IPS-NIHi7 (cell line): ENCODE measurements at regions not wholly inside any gene's neighbourhood (a gene's known extent, or its start where the extent isn't known, plus 50 kb on each side); places are given as distances from the start of the nearest gene placed in this dataset.
A peak's percentile ranks its signal among the peaks of the same experiment; 100 is the strongest.
"Not testable (repeated sequence)": the region's sequence is repeated elsewhere in the genome, so short reads cannot be mapped to it uniquely, and the experiment has no call there.

ENCODE experiments used
- DNase-seq: peaks from one replicate; pipeline ENCODE4 v3.0.0; 2012; ENCODE audit warnings: mixed read lengths; ENCODE audit errors: extremely low spot score

DNA sequence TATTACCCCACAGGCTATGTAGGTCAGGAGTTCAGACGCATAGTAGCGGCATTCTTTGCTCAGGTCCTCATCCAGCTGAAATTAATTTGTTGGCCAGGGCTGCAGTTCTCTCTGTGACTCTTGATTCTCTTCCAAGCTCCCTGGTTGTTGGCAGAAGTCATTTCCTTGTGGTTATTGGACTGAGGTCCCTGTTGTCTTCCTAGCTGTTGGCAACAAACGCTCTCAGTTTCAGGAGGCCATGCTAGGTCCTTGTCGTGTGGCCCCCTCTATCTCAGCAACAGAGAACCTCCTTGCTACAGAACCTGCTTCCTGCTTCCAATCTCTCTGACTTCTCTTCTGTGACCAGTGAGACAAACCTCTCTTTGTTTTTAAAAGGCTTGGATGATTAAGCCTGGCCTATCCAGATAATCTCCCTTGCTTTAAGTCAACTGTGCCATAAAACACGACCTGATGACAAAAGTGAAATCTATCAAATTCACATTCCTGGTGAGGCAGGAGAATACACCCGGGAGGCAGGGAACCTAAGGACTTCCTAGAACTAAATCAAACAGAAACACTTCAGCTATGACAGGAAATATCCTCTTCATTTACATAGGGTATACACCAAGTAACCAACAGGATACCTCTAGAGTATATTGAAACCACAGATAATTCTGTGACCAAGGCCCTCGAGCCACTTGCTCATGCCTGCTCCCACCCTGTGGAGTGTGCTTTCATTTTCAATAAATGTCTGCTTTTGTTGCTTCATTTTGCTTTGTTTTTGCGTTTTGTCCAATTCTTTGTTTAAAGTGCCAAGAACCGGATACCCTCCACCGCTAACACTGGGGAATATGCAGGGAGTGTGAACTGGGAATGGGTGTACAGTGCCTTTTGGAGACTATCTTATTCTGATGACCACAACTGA, 196.0 kb downstream of the BTBD3 start:
- DNase-seq, result no peak

DNA sequence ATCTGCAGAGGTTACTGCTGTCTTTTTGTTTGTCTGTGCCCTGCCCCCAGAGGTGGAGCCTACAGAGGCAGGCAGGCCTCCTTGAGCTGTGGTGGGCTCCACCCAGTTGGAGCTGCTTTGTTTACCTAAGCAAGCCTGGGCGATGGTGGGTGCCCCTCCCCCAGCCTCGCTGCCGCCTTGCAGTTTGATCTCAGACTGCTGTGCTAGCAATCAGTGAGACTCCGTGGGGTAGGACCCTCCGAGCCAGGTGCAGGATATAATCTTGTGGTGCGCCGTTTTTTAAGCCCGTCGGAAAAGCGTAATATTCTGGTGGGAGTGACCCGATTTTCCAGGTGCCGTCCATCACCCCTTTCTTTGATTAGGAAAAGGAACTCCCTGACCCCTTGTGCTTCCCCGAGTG, 211.4 kb downstream of the BTBD3 start:
- DNase-seq, result not testable (repeated sequence)

DNA sequence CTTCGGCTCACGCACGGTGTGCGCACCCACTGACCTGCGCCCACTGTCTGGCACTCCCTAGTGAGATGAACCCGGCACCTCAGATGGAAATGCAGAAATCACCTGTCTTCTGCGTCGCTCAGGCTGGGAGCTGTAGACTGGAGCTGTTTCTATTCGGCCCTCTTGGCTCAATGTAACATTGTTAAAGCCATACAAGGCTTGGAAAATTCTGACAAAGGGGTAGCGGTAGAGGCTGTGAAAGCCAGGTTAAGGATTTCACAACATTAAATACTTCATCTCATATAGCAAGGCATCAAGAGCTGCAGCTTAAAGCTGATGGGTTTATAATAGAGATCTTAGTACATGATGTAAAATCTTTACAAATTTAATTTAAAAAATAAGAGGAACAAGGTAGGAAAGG, 211.8 kb downstream of the BTBD3 start:
- not testable (repeated sequence) for DNase-seq

DNA sequence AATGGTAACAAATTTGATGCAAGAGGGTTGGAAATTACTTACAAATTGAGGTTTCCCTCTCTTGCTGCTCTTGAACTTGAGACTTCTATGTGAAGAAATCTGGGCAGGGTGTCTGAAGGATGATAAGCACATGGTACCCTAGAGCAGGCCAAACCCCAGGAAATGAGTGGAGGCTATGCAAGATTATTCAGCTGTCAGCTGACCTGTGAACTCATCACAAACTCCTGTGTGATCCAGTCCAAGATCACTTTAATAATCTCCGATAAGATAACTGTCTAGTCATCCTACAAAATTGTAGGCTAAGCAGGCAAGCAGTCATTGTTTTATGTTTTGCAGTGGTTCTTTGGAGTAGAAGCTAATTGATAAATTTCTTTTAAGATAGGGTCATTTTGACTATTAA, 213.1 kb downstream of the BTBD3 start:
- no peak for DNase-seq

DNA sequence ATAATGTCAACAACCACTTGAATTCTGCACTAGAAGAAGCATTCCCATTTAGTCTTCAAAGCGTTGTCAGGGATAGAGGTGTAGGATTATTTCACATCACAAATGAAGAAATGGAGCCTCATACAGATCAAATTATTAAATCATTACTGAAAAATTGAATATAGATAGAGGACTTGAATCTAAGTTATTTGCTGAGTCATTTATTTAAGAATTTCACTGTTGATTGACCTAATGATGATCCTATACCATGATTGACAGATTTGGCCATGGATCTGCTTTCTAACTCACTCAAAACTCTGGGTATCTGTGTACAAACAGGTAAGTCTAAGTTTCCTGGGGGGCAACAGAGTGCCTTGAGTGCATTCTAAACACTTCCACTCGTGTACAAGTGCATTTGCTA, 215.9 kb downstream of the BTBD3 start:
- no peak for DNase-seq

DNA sequence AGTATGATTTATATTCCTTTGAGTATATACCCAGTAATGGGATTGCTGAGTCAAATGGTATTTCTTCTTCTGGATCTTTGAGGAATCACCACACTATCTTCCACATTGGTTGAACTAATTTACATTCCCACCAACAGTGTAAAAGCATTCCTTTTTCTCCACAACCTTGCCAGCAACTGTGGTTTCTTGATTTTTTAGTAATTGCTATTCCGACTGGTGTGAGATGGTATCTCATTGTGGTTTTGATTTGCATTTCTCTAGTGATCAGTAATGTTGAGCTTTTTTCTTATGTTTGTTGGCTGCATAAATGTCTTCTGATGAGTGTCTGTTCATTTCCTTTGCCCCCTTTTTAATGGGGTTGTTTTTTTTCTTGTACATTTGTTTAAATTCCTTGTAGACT, 228.3 kb downstream of the BTBD3 start:
- not testable (repeated sequence) for DNase-seq

DNA sequence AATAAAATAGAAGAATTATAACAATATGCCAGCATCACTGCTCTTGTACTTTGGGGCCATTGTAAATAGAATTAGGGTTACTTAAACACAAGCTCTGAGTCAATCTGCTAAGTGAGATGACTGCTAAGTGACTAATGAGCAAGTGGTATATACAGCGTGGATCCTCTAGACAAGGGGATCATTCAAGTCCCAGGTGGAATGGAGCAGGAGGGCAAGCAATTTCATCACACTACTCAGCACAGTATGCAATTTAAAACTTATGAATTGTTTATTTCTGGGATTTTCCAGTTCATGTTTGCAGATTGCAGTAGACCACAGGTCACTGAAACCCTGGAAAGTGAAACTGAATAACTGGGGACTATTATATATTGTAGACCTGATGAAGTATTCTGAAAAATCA, 235.3 kb downstream of the BTBD3 start:
- DNase-seq, result no peak

DNA sequence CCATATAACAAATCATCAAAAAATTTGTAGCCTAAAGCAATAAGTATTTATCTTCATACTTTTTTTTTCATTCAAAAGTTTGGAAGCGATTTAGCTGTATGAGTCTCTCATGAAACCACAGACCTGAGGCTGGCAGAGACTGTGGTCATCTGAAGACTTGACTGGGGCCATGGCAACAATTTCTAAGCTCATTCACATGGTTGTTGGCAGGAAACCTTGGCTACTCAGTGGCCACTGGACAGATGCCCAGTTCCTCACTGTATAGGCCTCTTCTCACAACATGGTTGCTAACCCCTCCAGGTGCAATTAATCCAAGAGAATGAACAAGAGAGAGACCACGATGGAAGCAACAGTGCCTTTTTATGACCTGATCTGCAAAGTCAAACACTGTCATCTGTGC, 235.9 kb downstream of the BTBD3 start:
- DNase-seq, result no peak

DNA sequence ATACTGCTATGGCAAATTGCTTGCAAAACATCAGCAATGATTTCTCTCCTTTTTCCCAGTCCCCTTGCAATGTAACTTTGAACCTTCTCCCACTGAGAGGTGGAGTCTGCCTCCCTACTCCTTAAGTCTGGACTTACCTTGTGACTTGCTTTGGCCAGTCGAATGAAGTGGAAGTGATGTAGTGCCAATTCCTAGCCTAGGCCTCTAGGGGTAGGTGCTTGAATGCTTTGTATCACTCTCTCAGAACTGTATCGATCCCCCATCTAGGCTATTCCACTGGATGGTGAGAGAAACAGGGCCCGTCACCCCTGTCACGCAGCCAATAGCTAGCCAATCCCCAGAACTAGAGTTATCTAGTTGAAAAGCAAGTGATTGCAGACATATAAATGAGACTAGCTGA, 238.6 kb downstream of the BTBD3 start:
- peak; percentile 21 for DNase-seq

DNA sequence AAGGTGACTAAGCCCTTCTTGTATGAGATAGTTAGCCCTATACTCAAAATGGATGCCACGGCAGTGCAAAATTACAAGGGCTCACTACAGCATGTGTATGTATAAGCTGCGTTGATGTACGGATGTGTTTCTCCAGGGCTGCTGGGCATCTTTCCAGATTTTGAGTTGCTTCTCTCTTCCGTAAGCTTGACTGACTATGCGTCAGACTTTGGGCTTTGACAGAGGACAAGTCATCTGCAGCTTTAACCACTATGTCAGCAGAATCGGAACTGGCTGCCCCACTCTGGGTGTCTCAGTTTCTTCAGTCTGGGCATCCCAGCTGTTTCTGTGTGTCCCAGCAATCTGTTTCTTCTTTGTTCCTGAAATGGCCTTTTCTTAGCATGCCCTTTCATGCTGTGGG, 241.6 kb downstream of the BTBD3 start:
- DNase-seq, result no peak

DNA sequence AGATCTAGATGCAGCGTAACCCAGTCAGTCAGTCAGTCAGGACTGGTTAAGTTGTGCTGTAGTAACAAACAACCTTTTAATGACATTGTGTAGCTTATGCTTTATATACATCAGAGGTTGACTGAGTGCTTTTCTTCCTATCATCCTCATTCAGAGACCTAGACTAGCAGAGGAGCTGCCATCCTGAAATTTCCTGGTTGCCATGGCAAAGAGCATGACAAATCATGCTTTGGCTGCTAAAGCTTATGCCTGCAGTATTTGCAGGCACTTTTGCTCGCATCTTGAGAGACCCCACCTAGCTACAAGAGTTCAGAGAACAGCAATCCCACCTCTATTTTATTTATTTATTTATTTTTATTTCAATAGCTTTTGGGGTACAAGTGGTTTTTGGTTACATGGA, 244.0 kb downstream of the BTBD3 start:
- DNase-seq, result no peak

DNA sequence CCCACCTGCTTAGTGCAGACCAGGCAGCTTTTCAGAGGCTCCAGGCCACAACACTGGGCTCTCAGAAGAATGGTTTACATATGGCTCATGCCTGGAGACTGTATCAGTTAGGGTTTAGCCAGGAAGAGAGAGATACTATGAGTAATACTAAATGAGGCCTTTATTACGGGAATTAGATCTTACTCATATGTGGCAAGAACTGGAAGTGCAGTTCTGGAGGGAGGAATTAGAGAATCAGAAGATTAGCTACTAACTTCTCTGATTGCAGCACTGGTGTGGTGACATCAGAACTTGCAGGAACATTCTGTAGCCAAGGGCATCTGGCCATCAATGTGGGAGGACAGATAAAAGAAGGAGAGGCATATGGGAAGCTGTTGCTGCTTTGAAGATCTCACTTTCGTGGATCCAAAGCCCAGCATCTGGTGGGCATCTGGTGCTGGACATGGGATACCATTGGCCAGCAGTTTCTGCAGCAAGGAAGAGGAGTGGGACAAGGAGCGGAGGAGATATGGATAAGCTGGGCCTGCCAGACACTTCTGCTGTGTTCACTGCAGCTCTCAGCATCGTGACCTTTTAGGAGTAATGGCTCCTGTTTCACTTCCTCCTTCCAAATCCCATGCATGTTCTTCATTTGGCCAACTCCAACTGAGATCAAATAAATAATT, 248.5 kb downstream of the BTBD3 start:
- DNase-seq, result no peak

DNA sequence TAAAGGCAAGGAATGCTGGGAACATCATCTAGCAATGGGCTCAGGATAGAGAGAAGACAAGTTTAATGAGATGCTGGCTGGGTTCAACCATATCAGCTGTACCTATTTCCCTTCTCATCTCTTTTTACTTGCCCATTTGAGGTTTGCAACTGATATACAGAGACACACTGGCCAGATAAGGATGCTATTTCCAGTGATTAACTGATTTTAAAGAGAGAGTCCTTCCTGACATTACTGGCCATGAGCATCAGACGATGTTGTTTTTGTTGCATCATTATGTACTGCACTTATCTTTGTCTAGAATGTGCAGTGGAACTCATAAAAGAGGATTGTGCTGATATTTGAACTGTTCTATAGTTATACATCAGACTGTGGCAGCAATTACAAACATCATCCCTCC, 252.7 kb downstream of the BTBD3 start:
- no peak for DNase-seq

DNA sequence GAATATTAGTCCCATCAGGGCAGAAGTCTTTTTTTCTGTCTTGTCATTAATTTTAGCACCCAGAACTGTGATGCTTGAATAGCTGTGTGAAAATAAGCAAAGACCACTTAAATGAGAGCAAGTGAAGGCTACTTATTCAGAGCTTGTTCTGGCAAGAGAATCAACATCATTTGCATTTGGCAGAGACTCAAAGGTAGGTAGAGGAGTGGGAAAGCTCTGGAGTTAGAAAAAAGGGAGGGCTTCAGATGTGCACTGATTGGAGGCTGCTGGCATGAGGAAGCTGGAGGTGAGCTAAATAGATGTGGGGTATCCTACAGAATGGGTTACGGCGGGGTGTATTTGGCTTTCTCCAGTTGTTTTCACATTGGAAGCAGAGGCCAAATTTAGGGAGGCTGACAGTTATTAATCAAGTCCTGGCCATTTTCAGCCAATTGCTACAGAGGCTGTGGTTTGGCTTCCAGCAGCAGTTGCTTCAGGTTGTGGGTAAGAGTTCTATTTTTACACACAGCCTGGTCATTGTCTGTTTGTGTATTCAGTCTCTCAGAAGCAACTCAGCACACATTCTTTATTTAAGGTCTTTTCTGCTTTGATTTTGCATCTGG, 254.3 kb downstream of the BTBD3 start:
- no peak for DNase-seq

DNA sequence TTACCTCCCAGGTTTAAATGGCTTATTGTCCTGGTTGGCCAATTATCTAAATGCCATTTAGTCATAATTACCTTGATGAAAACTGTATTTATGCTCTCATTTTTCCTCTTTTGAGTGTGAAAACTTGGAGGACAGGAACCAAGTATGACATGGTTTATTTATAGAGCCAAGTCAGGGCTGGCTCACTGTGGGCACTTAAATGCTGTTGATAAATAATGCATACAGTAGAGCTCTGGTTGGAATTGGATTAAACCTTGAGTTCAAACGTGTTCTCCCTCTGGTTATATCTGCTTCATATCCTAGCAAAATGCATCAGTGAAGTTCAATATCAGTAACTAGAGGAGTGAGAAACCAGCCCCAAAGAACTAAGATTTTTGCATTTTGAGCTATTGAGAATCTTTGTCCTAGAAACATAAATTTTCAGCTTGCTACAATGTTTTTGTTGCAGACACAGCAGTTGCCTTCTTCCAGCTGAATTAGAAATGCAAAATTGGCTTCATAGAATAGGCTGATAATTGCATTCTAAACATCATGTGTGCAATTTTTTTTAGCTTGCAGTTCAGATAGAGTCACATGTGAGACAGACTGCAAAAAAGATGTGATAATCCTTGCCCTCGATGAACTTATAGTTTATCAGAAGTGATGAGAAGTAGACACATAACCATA, 255.8 kb downstream of the BTBD3 start:
- DNase-seq, result no peak

DNA sequence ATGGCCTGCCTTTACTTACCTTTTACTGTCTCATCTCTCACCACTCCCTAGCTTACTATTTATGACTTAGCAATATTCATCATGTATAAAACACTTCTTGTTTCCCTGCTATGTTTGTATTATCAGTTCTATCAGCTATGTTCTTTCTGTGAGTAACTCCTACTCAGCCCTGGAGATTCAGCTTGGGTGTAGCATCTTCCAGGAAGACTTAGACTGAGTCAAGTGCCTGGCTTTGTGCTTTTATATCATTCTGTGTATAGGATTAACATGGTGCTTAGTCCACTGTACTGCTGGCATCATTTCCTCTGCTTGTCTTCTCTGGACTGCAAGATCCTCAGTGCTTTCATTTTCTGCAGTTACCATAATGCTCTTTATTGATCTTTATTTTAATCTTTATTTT, 257.8 kb downstream of the BTBD3 start:
- no peak for DNase-seq

DNA sequence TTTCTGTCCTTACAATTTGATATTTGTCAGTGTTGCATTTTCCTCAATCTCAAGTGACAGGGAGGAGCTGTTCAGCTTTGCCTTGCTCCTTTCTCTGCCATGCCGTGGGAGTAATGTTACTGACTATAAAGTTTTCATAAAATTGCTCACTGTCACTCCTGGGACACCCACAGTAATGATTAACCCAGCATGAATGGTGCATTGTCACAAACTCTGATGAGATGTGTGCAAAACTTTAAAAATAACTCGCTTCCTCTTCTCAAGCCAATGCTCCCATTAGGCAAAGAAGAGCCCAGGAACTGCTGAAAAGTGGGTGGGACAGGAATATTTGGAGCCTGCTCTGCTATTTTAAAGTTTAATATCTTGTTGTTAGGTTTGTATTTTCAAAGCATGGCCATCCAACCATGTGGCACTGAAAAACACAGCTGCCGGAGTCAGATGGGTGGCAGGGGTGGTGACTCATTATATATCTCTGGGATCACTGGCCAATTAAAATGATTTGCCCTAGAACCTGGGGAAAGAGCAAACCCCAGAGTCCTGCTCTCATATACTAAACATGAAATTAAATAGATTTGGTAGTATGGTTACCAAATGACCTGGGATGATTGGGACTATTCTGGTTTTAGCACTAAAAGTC, 260.1 kb downstream of the BTBD3 start:
- no peak for DNase-seq

DNA sequence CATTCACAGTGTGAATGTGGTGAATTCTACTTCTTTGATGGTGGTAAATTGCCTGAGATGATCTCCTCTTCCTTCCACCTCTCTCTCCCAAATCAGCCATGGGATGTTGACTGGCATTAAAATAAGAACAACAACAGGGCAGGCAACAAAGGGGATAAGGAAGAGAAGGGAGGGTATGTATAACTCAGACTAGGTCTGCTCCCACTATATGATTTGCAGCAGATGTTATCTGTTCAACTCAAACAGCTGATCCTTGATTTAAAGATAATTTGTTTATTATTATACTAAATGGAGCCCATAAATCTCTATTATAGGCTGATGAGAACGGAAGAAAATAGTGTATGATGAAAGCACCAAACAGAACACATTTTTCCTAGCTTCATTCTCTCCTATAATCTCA, 262.0 kb downstream of the BTBD3 start:
- no peak for DNase-seq

DNA sequence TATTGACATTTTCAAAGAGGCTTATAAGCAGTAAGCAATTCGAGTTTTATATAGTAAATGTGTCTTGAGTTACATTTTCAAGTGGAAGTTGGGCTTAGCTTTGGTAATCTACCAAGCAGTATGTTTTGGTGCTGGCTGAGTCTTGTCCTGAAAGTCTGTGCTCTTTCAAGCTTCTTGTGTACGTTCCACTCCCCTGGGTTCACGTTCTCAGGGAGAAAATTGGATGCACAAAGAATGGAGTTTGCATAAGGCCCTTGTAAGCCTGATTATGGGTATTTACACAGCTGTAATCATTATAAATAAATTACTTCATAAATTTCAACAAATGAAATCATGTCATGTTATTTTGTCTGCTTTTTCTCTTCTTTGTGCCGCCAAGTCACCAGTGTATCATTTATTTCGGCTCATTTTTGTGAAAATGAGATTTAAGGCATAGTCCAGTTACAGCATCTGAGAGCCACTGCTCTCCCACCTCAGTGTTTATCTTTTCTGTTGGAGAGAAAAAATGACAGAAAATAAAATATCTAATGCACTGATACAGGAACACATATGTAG, 262.5 kb downstream of the BTBD3 start:
- DNase-seq, result no peak

DNA sequence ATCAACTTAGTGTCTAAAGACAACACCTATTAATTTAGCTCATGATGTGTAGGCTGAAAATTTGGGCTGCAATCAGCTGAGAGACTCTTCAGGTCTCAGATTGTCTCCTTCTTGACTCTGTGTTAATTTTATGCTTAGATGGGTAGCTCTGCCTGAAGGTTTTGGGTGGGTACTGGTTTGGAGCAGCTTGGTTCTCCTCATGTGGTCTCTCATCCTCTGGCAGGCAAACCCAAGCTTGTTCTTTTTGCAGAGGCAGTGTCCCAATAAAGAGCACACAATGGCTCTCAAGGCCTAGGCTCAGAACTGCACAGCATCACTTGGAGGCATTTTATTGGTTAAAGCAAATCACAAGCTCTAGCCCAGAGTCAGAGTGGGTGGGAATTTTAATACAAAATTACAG, 280.6 kb downstream of the BTBD3 start:
- DNase-seq, result no peak

DNA sequence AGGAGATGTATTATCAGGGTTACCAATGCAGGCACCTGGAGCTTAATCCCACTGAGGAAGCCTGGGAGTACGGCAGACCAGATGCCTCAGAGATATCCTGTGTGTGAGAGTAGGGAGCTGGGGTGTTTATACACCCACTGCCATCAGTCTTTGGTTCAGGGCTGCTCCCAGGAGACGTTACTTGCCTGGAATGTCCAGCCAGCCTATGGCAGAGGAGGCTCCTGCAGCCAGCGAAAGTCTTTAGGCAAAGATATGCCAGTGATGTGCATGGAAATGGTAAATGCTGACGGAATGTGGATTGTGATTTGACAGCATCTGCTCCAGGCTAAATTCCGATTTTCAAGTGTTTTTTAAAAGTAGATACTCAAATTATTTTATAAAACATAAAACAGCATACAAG, 282.0 kb downstream of the BTBD3 start:
- DNase-seq, result no peak
